ENCODE measurements at regions not wholly inside any gene's neighbourhood (a gene's known extent, or its start where the extent isn't known, plus 50 kb on each side); places are given as distances from the start of the nearest gene placed in this dataset.

DNA sequence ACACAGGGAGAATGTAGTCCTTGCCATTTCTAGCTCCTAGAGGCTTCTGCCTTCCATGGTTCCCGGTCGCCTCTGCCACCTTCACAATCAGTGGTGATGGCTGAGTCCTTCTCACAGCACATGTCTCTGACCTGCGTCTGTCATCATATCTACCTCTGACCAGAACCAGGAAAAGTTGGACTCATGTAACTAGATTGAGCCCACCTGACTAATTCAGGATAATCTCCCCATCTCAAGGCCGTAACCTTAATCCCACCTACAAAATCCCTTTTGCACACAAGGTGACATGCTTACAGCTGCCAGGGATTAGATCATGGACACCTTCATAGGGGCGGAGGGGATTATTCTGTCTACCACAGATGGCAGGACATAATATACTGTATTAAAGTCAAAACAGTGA, 375.6 kb downstream of the ICE1 start:
- Histone ChIP-seq H3K9me2 (ENCODE audit: low read depth, low read length) (no peaks in the 10 kb centered on the region), H4K20me1 (ENCODE audit: insufficient read depth, low read length) (no peaks in the 10 kb centered on the region), H3K9me3 (ENCODE audit: low read length) (no peaks in the 10 kb centered on the region), H3K27me3 (ENCODE audit: insufficient read depth, low read length) (no peaks in the 10 kb centered on the region), H3K36me3 (ENCODE audit: insufficient read depth, low read length) (no peaks in the 10 kb centered on the region), H2AFZ (ENCODE audit: low read length) (no peak overlapping the region), H3K4me3 (ENCODE audit: low read depth, low read length, poor library complexity, severe bottlenecking) (no peak overlapping the region), H3K27ac (ENCODE audit: low read depth, low read length, poor library complexity, severe bottlenecking) (no peak overlapping the region), H3K4me2 (ENCODE audit: low read length) (no peak overlapping the region), H3K4me1 (ENCODE audit: insufficient read depth, low read length, severe bottlenecking) (no peaks in the 10 kb centered on the region), H3K9ac (ENCODE audit: low read length) (no peak overlapping the region), H3K79me2 (ENCODE audit: insufficient read depth, low read length) (no peaks in the 10 kb centered on the region), H3F3A (ENCODE audit: insufficient read depth, low read length) (no peaks in the 10 kb centered on the region)
- TF ChIP-seq EZH2 (IDR thresholded peaks at IDR 0.05; ENCODE audit: borderline replicate concordance, low read length), result no peak
- TF ChIP-seq, protein P1, sequence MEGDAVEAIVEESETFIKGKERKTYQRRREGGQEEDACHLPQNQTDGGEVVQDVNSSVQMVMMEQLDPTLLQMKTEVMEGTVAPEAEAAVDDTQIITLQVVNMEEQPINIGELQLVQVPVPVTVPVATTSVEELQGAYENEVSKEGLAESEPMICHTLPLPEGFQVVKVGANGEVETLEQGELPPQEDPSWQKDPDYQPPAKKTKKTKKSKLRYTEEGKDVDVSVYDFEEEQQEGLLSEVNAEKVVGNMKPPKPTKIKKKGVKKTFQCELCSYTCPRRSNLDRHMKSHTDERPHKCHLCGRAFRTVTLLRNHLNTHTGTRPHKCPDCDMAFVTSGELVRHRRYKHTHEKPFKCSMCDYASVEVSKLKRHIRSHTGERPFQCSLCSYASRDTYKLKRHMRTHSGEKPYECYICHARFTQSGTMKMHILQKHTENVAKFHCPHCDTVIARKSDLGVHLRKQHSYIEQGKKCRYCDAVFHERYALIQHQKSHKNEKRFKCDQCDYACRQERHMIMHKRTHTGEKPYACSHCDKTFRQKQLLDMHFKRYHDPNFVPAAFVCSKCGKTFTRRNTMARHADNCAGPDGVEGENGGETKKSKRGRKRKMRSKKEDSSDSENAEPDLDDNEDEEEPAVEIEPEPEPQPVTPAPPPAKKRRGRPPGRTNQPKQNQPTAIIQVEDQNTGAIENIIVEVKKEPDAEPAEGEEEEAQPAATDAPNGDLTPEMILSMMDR (IDR thresholded peaks at IDR 0.05; ENCODE audit: low read length), result no peak

DNA sequence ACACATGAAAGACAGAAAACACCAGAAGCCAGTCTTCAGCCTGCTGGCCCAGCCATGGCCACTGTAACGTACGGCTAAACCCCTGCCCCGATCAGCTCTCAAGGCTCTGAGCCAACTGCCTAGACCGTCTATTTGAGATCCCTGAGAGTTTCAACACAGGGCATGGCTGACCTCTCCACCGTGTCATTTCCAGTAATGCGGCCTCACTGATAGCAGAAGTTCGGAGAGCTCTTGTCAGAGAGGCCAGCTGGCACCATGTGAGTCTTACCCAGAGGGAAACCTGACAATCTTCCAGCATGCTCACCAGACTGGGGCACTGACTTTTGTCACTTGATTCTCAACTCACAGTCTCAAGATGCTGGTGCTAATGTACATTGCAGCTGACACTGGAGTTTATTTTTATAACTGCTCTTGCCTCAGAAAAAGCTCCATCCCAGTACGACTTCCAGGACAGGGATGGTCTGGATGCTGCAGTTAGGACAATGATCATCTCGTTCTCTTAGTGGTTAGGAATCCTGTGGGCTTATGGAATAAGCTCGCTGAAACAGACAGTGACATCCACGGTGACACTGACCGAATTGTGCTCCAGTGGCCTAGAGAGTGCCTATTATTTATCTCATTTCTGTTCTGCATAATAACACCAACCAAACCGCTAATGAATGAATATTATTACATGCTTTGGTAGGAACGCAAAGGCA, 372.7 kb downstream of the ICE1 start:
- Histone ChIP-seq H3K27ac (ENCODE audit: low read depth, low read length, poor library complexity, severe bottlenecking) (no peak overlapping the region), H3K4me2 (ENCODE audit: low read length) (no peak overlapping the region), H3K4me1 (ENCODE audit: insufficient read depth, low read length, severe bottlenecking) (no peaks in the 10 kb centered on the region), H3K4me3 (ENCODE audit: low read depth, low read length, poor library complexity, severe bottlenecking) (no peak overlapping the region), H3F3A (ENCODE audit: insufficient read depth, low read length) (no peaks in the 10 kb centered on the region), H3K27me3 (ENCODE audit: insufficient read depth, low read length) (no peaks in the 10 kb centered on the region), H3K36me3 (ENCODE audit: insufficient read depth, low read length) (no peaks in the 10 kb centered on the region), H3K9me3 (ENCODE audit: low read length) (no peaks in the 10 kb centered on the region), H3K9me2 (ENCODE audit: low read depth, low read length) (no peaks in the 10 kb centered on the region), H3K9ac (ENCODE audit: low read length) (no peak overlapping the region), H2AFZ (ENCODE audit: low read length) (no peak overlapping the region), H3K79me2 (ENCODE audit: insufficient read depth, low read length) (no peaks in the 10 kb centered on the region), H4K20me1 (ENCODE audit: insufficient read depth, low read length) (no peaks in the 10 kb centered on the region)
- TF ChIP-seq EZH2 (IDR thresholded peaks at IDR 0.05; ENCODE audit: borderline replicate concordance, low read length), result no peak
- TF ChIP-seq, protein P1 (IDR thresholded peaks at IDR 0.05; ENCODE audit: low read length), result no peak

DNA sequence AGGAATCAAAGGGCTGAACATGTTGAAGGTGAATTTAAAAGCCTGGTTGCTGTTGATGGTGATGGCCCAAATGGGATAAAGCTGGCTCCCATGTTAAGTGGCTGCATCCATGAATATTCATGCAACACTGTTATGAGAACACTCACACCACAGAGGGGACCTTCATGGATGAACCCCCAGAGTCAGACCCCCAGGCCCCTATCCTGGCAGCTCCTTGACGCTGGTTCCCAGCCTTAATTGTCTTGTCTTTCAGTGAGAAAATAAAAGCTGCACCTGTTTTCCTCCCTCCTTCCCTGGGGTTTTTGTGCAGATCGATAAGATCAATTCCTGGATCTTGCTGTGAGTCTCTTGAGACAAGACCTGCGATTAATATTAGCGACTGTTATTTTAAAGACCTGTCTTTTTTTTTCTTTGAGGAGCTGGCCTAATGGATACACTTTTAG, 371.7 kb downstream of the ICE1 start:
- TF ChIP-seq, protein P1 (IDR thresholded peaks at IDR 0.05; ENCODE audit: low read length), result no peak
- no peak for TF ChIP-seq EZH2 (IDR thresholded peaks at IDR 0.05; ENCODE audit: borderline replicate concordance, low read length)

More for the DNA sequence above, 371.7 kb downstream of the ICE1 start:
- Histone ChIP-seq H3K27ac (ENCODE audit: low read depth, low read length, poor library complexity, severe bottlenecking) (no peak overlapping the region), H3K9me2 (ENCODE audit: low read depth, low read length) (no peaks in the 10 kb centered on the region), H4K20me1 (ENCODE audit: insufficient read depth, low read length) (no peaks in the 10 kb centered on the region), H3K9me3 (ENCODE audit: low read length) (no peaks in the 10 kb centered on the region), H3K4me2 (ENCODE audit: low read length) (no peak overlapping the region), H2AFZ (ENCODE audit: low read length) (no peak overlapping the region), H3K4me1 (ENCODE audit: insufficient read depth, low read length, severe bottlenecking) (no peaks in the 10 kb centered on the region), H3K36me3 (ENCODE audit: insufficient read depth, low read length) (no peaks in the 10 kb centered on the region), H3K79me2 (ENCODE audit: insufficient read depth, low read length) (no peaks in the 10 kb centered on the region), H3K4me3 (ENCODE audit: low read depth, low read length, poor library complexity, severe bottlenecking) (no peak overlapping the region), H3K9ac (ENCODE audit: low read length) (no peak overlapping the region), H3K27me3 (ENCODE audit: insufficient read depth, low read length) (no peaks in the 10 kb centered on the region), H3F3A (ENCODE audit: insufficient read depth, low read length) (no peaks in the 10 kb centered on the region)
